HG03139 (cell line): ENCODE measurements at regions not wholly inside any gene's neighbourhood (a gene's known extent, or its start where the extent isn't known, plus 50 kb on each side); places are given as distances from the start of the nearest gene placed in this dataset.
"Not testable (repeated sequence)": the region's sequence is repeated elsewhere in the genome, so short reads cannot be mapped to it uniquely, and the experiment has no call there.

Source experiments
- ATAC-seq: cut with Tn5 transposase; IDR thresholded peaks from one replicate; pipeline ENCODE4 v1.9.1; 2021; ENCODE audit not compliant: unreplicated experiment

GRCh38 chr14:105620865-105621471 is 94.6 kb downstream of the TMEM121 start:
- ATAC-seq: not testable (repeated sequence)

DNA sequence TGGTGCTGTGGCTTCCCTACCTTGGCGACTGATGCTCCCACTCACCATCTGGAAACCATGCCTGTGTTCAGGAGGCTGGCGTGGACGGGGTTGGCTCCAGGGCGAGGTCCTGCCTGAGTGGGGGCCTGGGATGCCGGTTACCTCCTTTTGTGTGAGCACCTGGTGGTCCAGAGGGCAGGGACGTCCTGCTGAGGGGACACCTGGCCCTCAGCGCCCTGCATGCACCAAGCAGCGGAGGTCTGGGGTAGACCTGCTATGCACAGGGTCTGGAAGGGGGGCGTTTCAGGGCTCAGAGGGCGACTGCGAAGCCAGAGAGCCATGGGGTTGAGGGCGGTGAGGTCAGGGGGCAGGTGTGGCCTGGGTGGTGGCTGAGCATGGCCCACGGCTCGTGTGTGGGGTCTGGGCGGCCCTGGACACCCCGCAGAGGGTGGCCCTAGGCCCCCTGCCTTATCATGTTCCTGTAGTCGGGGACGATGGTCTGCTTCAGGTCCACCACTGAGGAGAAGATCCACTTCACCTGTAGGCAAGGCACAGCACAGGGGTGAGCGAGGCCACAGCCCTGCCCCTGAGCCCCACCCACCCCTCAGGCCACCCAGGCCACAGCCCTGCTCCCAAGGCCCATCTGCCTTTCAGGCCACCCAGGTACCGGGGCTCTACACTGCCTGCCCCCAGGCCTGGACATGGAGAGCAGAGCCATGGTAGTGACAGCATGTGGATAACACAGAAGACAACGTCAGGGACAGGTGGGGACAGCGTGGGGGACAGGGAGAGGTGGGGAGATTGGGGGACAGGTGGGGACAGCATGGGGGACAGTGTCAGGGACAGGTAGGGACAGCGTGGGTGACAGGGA is 95.3 kb downstream of the TMEM121 start:
- not testable (repeated sequence) for ATAC-seq

DNA sequence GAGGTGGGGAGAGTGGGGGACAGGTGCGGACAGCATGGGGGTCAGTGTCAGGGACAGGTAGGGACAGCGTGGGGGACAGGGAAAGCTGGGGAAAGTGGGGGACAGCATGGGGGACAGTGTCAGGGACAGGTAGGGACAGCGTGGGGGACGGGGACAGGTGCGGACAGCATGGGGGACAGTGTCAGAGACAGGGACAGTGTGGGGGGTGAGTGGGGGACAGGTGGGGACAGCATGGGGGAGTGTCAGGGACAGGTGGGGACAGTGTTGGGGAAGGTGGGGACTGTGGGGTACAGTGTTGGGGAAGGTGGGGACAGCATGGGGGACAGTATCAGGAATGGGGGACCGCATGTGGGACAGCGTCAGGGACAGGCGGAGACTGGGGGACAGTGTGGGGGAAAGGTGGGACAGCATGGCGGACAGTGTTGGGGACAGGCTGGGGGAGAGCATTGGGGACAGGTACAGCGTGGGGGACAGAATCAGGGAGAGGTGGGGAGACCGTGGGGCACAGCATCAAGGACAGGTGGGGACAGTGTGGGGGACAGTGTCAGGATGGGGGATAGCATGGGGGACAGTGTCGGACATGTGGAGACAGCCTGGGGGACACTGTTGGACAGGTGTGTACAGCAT is 96.1 kb downstream of the TMEM121 start:
- ATAC-seq: no peak

DNA sequence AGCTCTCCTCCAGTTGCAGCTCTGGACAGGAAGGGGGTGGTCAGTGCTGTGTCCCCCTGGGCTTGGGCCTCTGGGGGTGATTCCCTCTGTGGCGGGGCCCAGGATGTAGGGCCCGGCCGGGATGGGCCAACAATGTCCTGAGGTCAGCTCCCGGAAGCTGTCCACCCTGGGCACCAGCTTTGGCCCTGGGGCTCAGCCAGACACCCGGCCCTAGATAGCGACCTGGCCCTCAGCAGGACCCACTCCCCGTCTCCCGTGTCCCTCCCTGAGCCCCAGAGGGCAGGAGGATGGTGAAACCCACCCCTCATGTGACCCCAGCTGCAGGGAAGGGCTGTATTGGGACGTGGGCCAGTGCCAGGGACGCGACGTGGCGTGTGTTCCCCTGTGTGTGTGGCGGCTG is 96.8 kb downstream of the TMEM121 start:
- ATAC-seq: not testable (repeated sequence)

DNA sequence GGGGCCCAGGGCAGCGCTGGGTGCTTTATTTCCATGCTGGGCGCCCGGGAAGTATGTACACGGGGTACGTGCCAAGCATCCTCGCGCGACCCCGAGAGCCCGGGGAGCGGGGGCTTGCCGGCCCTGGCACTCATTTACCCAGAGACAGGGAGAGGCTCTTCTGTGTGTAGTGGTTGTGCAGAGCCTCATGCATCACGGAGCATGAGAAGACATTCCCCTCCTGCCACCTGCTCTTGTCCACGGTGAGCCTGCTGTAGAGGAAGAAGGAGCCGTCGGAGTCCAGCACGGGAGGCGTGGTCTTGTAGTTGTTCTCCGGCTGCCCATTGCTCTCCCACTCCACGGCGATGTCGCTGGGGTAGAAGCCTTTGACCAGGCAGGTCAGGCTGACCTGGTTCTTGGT is 98.0 kb downstream of the TMEM121 start:
- not testable (repeated sequence) for ATAC-seq

DNA sequence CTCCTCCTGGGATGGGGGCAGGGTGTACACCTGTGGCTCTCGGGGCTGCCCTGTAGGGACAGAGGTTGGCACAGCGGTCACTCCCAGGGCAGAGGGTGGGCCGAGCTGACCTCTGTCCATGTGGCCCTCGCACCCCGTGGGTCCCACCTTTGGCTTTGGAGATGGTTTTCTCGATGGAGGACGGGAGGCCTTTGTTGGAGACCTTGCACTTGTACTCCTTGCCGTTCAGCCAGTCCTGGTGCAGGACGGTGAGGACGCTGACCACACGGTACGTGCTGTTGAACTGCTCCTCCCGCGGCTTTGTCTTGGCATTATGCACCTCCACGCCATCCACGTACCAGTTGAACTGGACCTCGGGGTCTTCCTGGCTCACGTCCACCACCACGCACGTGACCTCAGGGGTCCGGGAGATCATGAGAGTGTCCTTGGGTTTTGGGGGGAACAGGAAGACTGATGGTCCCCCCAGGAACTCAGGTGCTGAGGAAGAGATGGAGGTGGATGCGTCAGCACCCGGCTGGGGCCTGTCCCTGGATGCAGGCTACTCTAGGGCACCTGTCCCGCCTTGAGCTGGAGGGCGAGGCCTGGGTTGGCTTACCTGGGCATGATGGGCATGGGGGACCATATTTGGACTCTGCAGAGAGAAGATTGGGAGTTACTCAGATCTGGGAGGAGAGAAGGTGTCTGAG is 98.5 kb downstream of the TMEM121 start:
- ATAC-seq: not testable (repeated sequence)

GRCh38 chr14:105625448-105625847 is 99.1 kb downstream of the TMEM121 start:
- ATAC-seq: not testable (repeated sequence)

DNA sequence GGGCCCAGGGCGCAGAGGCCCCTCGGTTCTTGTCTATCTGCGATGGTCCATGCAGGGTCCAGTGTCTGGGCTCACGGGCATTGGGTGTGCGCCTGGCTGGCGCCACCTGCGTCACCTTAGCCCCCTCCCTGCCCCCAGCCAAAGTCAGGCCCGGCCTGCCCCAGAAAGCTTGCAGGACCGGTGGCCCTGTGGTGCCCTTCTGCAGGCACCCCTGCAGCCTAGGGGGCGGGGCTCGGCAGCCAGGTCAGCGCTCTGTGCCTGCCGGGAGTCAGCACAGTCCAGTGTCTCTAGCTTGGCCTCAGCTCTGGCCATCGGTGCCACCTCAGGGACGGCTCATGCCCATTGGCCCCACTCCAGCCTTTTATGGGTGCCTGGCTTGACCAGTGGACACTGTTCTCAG is 99.7 kb downstream of the TMEM121 start:
- ATAC-seq: not testable (repeated sequence)

DNA sequence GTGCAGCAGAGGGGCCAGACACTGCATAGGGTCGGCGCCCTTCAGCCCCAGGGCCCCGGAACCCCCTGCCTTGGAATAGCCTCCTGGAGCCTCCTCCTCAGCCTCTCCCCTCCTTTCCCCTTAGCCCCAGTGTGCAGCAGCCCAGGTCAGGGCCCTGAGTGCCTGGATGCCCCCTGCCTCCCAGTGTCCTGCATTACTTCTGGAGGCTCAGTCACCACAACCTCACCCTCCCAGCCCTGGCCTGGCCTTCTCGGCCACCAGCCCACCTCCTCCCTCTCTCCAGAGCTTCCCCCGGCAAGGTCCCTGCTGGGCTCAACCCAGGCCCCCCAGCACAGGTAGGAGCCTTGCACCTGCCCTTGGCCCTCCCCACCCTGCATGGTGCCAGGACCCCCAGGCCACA is 100.3 kb downstream of the TMEM121 start:
- ATAC-seq: not testable (repeated sequence)

- not testable (repeated sequence) for ATAC-seq
Measured at GRCh38 chr14:105627287-105627686, 100.9 kb downstream of the TMEM121 start.

DNA sequence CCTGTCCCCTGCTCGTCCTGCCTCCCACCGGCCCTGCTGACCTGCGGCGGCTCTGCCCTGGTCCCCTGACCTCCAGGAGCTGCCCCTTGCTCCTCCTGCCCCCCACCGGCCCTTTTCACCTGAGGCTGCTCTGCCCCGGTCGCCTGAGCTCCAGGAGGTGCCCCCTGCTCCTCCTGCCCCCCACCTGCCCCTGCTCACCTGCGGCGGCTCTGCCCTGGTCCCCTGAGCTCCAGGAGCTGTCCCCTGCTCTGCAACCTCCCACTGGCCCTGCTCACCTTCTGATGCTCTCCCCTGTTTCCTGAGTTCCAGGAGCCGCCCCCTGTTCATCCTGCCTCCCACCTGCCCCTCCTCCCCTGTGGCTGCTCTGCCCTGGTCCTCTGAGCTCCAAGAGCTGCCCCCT is 101.3 kb downstream of the TMEM121 start:
- ATAC-seq: no peak

- ATAC-seq: not testable (repeated sequence)
Measured at GRCh38 chr14:105628126-105628525, 101.7 kb downstream of the TMEM121 start.

- ATAC-seq: not testable (repeated sequence)
Measured at GRCh38 chr14:105628531-105629067, 102.2 kb downstream of the TMEM121 start.

- ATAC-seq: not testable (repeated sequence)
Measured at GRCh38 chr14:105629091-105629885, 102.9 kb downstream of the TMEM121 start.

DNA sequence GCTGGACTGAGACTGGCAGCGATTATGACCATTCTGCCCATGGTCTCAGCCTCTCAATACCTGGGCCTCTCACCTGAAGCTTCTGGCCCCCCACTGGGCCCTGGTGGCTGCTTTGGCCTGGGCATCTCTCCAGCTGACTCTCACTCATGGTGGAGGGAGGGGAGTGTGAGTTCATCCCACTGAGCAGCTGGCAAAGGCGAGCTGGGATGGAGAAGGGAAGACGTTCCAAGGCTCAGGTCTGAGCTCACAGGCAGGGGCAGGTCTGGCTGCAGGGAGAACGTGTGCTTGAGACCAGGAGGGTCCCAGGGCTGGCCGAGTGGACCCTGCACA is 103.5 kb downstream of the TMEM121 start:
- ATAC-seq: no peak

DNA sequence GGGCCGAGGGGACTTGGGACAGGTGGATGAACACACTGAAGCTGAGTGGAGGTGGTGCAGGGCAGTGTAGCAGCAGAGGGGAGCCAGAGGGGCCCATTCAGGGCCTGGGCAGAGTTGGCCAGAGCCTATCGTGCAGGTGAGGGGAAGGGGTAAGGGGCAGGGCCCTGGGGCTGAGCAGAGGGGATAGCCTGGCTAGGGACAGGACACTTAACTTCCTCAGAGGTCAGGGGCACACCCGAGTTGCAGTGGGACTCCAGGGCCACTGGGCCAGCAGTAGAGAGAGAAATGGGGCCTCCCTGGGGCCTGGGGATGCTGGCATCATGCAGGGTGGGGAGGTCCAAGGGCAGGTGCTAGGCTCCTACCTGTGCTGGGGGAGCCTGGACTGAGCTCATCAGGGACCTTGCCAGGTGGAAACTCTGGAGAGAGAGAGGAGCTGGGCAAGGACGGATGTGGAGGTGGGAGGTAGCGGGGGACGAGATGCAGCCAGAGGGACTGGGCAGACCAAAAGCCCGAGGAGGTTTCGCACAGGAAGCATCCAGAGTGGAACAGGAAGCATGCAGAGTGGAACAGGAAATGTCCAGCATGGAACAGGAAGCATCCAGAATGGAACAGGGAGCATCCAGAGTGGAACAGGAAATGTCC is 104.0 kb downstream of the TMEM121 start:
- ATAC-seq: not testable (repeated sequence)

DNA sequence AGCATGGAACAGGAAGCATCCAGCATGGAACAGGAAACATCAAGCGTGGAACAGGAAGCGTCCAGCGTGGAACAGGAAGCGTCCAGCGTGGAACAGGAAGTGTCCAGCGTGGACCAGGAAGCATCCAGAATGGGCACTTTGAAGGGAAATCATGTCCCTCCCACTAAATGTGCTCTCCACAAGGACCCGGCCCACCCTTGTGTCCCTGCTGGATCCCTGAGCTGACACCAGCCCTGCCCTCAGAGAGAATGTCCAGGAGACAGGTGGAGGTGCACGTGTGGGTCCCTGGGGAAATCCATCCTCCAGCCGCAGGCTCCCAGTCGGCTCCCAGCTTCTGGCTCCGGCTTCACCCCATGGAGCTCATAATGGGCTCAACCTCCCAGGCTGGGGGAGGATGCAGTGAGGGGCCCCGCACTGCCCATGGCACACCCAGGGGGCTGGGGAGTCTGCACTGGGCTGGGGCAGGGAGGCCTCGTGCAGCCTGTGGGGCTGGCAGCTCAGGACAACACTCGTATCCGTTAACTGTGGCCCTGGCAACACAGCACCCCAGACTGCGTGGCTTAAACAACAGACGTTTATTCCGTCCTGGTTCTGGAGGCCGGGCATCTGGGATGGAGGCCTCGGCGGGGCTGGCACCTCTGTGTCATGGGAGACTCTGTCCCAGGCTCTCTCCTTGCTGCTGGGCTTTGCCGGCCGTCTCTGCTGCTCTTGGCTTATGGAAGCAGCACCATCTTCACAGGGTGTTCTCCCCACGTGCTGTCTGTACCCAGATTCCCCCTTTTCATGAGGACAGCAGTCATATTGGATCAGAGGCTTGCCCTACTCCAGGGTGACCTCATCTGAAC is 104.8 kb downstream of the TMEM121 start:
- not testable (repeated sequence) for ATAC-seq

DNA sequence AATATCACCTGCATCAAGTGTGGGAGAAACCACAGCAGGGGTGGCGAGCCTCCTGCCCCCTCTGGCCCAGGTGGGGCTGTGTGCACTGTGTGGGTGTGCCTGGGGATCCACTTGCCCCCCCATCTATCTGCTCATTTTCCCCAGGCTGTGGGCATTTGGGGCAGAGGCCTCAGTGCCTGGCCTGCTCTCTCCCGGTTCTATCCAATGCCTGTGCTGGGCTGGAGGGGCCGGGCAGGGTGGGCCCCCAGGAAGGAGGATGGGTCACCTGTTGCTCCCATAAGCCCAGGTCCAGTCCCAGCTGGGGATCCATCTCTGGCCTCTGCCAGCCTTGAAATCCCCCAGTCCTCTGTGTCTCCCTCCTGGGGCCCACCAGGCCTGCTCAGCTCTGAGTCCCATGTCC is 105.6 kb downstream of the TMEM121 start:
- no peak for ATAC-seq

DNA sequence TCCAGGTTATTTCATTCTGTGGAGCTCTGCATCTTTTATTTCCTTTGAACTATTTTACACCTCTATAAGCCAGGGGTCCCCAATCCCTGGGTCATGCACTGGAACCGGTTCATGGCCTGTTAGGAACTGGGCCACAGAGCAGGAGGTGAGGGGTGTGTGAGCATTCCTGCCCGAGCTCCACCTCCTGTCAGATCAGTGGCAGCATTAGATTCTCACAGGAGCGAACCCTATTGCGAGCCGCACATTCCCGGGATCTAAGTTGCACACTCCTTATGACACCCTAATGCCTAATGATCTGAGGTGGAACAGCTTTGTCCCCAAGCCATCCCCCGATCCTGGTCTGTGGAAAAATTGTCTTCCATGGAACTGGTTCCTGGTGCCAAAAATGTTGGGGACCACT is 107.2 kb downstream of the TMEM121 start:
- not testable (repeated sequence) for ATAC-seq
